ENCODE measurements at regions not wholly inside any gene's neighbourhood (a gene's known extent, or its start where the extent isn't known, plus 50 kb on each side); places are given as distances from the start of the nearest gene placed in this dataset.

GRCh38 chr5:98588215-98588614 is 185.2 kb upstream of the RGMB start:
- ChIA-PET CTCF (no interaction called here), POLR2A (no interaction called here)
- no peak for DNase-seq (ENCODE audit: extremely low spot score)
- no peak for TF ChIP-seq SUZ12 (IDR thresholded peaks at IDR 0.05)
- no peak for TF ChIP-seq FOXM1 (IDR thresholded peaks at IDR 0.05; ENCODE audit: borderline replicate concordance)
- no peak for TF ChIP-seq LEF1 (IDR thresholded peaks at IDR 0.05; ENCODE audit: borderline replicate concordance)
- no peak for TF ChIP-seq HDGF (IDR thresholded peaks at IDR 0.05; ENCODE audit: borderline replicate concordance)
- TF ChIP-seq SP1 (IDR thresholded peaks at IDR 0.05) = no peak
- TF ChIP-seq PKNOX1 (IDR thresholded peaks at IDR 0.05) = no peak
- no peak for TF ChIP-seq L3MBTL2 (conservative IDR thresholded peaks at IDR 0.05)
- TF ChIP-seq FOXA1 (IDR thresholded peaks at IDR 0.05) = no peak
- no peak for TF ChIP-seq ZNF384 (IDR thresholded peaks at IDR 0.05)
- TF ChIP-seq ELF4 (IDR thresholded peaks at IDR 0.05) = no peak
- no peak for TF ChIP-seq NFRKB (IDR thresholded peaks at IDR 0.05)
- no peak for TF ChIP-seq ARNT (IDR thresholded peaks at IDR 0.05)
- TF ChIP-seq CTBP1 (IDR thresholded peaks at IDR 0.05; ENCODE audit: borderline replicate concordance) = no peak
- TF ChIP-seq BHLHE40 (IDR thresholded peaks at IDR 0.05; ENCODE audit: borderline replicate concordance) = no peak
- no peak for TF ChIP-seq TARDBP (IDR thresholded peaks at IDR 0.05)
- TF ChIP-seq FOXK2 (IDR thresholded peaks at IDR 0.05) = no peak

GRCh38 chr5:98593418-98593817 is 180.0 kb upstream of the RGMB start:
- no peak for DNase-seq (ENCODE audit: extremely low spot score)

GRCh38 chr5:98594098-98594497 is 179.4 kb upstream of the RGMB start:
- CTCF ChIA-PET = no interaction called here

More at GRCh38 chr5:98593418-98593817, 180.0 kb upstream of the RGMB start:
- CTCF ChIA-PET = no interaction called here
- POLR2A ChIA-PET = no interaction called here
- TF ChIP-seq CTBP1 (IDR thresholded peaks at IDR 0.05; ENCODE audit: borderline replicate concordance) = no peak
- no peak for TF ChIP-seq FOXA1 (IDR thresholded peaks at IDR 0.05)
- TF ChIP-seq ELF4 (IDR thresholded peaks at IDR 0.05) = no peak
- TF ChIP-seq FOXM1 (IDR thresholded peaks at IDR 0.05; ENCODE audit: borderline replicate concordance) = no peak
- no peak for TF ChIP-seq FOXK2 (IDR thresholded peaks at IDR 0.05)
- TF ChIP-seq SUZ12 (IDR thresholded peaks at IDR 0.05) = no peak
- no peak for TF ChIP-seq ZNF384 (IDR thresholded peaks at IDR 0.05)
- no peak for TF ChIP-seq ARNT (IDR thresholded peaks at IDR 0.05)
- no peak for TF ChIP-seq NFRKB (IDR thresholded peaks at IDR 0.05)

GRCh38 chr5:98599016-98599415 is 174.4 kb upstream of the RGMB start:
- CTCF ChIA-PET = no interaction called here
- TF ChIP-seq NFRKB (IDR thresholded peaks at IDR 0.05) (no peak), BHLHE40 (IDR thresholded peaks at IDR 0.05; ENCODE audit: borderline replicate concordance) (no peak), HDGF (IDR thresholded peaks at IDR 0.05; ENCODE audit: borderline replicate concordance) (no peak), FOXA1 (IDR thresholded peaks at IDR 0.05) (no peak)
- no peak for DNase-seq (ENCODE audit: extremely low spot score)
- POLR2A ChIA-PET = no interaction called here

More at GRCh38 chr5:98594098-98594497, 179.4 kb upstream of the RGMB start:
- DNase-seq (ENCODE audit: extremely low spot score) = no peak
- no peak for TF ChIP-seq ELF4 (IDR thresholded peaks at IDR 0.05)
- TF ChIP-seq LEF1 (IDR thresholded peaks at IDR 0.05; ENCODE audit: borderline replicate concordance) = no peak
- no peak for TF ChIP-seq FOXA1 (IDR thresholded peaks at IDR 0.05)
- no peak for TF ChIP-seq CTBP1 (IDR thresholded peaks at IDR 0.05; ENCODE audit: borderline replicate concordance)
- no peak for TF ChIP-seq L3MBTL2 (conservative IDR thresholded peaks at IDR 0.05)
- TF ChIP-seq PKNOX1 (IDR thresholded peaks at IDR 0.05) = no peak
- no peak for TF ChIP-seq HDGF (IDR thresholded peaks at IDR 0.05; ENCODE audit: borderline replicate concordance)
- TF ChIP-seq FOXK2 (IDR thresholded peaks at IDR 0.05) = no peak
- no peak for TF ChIP-seq ZNF384 (IDR thresholded peaks at IDR 0.05)
- TF ChIP-seq NFRKB (IDR thresholded peaks at IDR 0.05) = no peak
- no peak for TF ChIP-seq FOXM1 (IDR thresholded peaks at IDR 0.05; ENCODE audit: borderline replicate concordance)
- TF ChIP-seq SP1 (IDR thresholded peaks at IDR 0.05) = no peak
- TF ChIP-seq BHLHE40 (IDR thresholded peaks at IDR 0.05; ENCODE audit: borderline replicate concordance) = no peak
- no peak for TF ChIP-seq SUZ12 (IDR thresholded peaks at IDR 0.05)
- TF ChIP-seq TARDBP (IDR thresholded peaks at IDR 0.05) = no peak
- POLR2A ChIA-PET = no interaction called here

- POLR2A ChIA-PET = no interaction called here
- CTCF ChIA-PET = no interaction called here
- no peak for DNase-seq (ENCODE audit: extremely low spot score)
- TF ChIP-seq NFRKB (IDR thresholded peaks at IDR 0.05) (no peak), HDGF (IDR thresholded peaks at IDR 0.05; ENCODE audit: borderline replicate concordance) (no peak), FOXM1 (IDR thresholded peaks at IDR 0.05; ENCODE audit: borderline replicate concordance) (no peak), BHLHE40 (IDR thresholded peaks at IDR 0.05; ENCODE audit: borderline replicate concordance) (no peak), FOXK2 (IDR thresholded peaks at IDR 0.05) (no peak), ELF4 (IDR thresholded peaks at IDR 0.05) (no peak), LEF1 (IDR thresholded peaks at IDR 0.05; ENCODE audit: borderline replicate concordance) (no peak), SUZ12 (IDR thresholded peaks at IDR 0.05) (no peak), TARDBP (IDR thresholded peaks at IDR 0.05) (no peak), L3MBTL2 (conservative IDR thresholded peaks at IDR 0.05) (no peak), ZNF384 (IDR thresholded peaks at IDR 0.05) (no peak), FOXA1 (IDR thresholded peaks at IDR 0.05) (no peak), PKNOX1 (IDR thresholded peaks at IDR 0.05) (no peak), ARNT (IDR thresholded peaks at IDR 0.05) (no peak), SP1 (IDR thresholded peaks at IDR 0.05) (no peak), CTBP1 (IDR thresholded peaks at IDR 0.05; ENCODE audit: borderline replicate concordance) (no peak)
Observed at GRCh38 chr5:98602534-98603112, 170.8 kb upstream of the RGMB start.

- POLR2A ChIA-PET = no interaction called here
- no peak for TF ChIP-seq FOXK2 (IDR thresholded peaks at IDR 0.05)
- no peak for TF ChIP-seq TARDBP (IDR thresholded peaks at IDR 0.05)
- TF ChIP-seq ARNT (IDR thresholded peaks at IDR 0.05) = no peak
- no peak for TF ChIP-seq FOXM1 (IDR thresholded peaks at IDR 0.05; ENCODE audit: borderline replicate concordance)
- TF ChIP-seq SP1 (IDR thresholded peaks at IDR 0.05) = no peak
- no peak for TF ChIP-seq PKNOX1 (IDR thresholded peaks at IDR 0.05)
- no peak for TF ChIP-seq NFRKB (IDR thresholded peaks at IDR 0.05)
- TF ChIP-seq BHLHE40 (IDR thresholded peaks at IDR 0.05; ENCODE audit: borderline replicate concordance) = no peak
- TF ChIP-seq LEF1 (IDR thresholded peaks at IDR 0.05; ENCODE audit: borderline replicate concordance) = no peak
- TF ChIP-seq ZNF384 (IDR thresholded peaks at IDR 0.05) = no peak
- TF ChIP-seq ELF4 (IDR thresholded peaks at IDR 0.05) = no peak
- TF ChIP-seq FOXA1 (IDR thresholded peaks at IDR 0.05) = no peak
- no peak for TF ChIP-seq SUZ12 (IDR thresholded peaks at IDR 0.05)
- TF ChIP-seq L3MBTL2 (conservative IDR thresholded peaks at IDR 0.05) = no peak
- no peak for TF ChIP-seq CTBP1 (IDR thresholded peaks at IDR 0.05; ENCODE audit: borderline replicate concordance)
- TF ChIP-seq HDGF (IDR thresholded peaks at IDR 0.05; ENCODE audit: borderline replicate concordance) = no peak
- DNase-seq (ENCODE audit: extremely low spot score) = no peak
- CTCF ChIA-PET = interaction anchor here (0.7 kb wide), 1 partner anchor 221 kb away, joined by 6 read pairs; no protein-coding TSS in a partner anchor
Observed at GRCh38 chr5:98603456-98603855, 170.0 kb upstream of the RGMB start.
